Upper lobe of left lung (tissue), 6 donors: ENCODE measurements at regions not wholly inside any gene's neighbourhood (a gene's known extent, or its start where the extent isn't known, plus 50 kb on each side); places are given as distances from the start of the nearest gene placed in this dataset.
A peak's percentile ranks its signal among the peaks of the same experiment; 100 is the strongest.

Source experiments
- ATAC-seq, 2 donors: fragments of 200-7000 bp; cut with Tn5 transposase; one replicate each; pipeline ENCODE4 v1.9.1; 2022; ENCODE audit warnings: mild to moderate bottlenecking in 2 of 2, moderate library complexity in 2 of 2; ENCODE audit not compliant: low FRiP score in 2 of 2
- DNase-seq, 2 donors: peaks; one replicate each; pipeline ENCODE4 v3.0.0-alpha.2; 2019 to 2020
- H3K27ac ChIP-seq, 4 donors: fragments of 200-600 bp; sonication (generic); one replicate each; pipeline ENCODE4 v1.5.1; 2016 to 2019
- H3K27me3 ChIP-seq, 4 donors: fragments of 200-600 bp; sonication (generic); one replicate each; pipeline ENCODE4 v1.5.1; 2017 to 2019
- H3K36me3 ChIP-seq, 4 donors: fragments of 200-600 bp; sonication (generic); one replicate each; pipeline ENCODE4 v1.5.1; 2016 to 2019
- H3K4me1 ChIP-seq, 4 donors: fragments of 200-600 bp; sonication (generic); one replicate each; pipeline ENCODE4 v1.5.1; 2018 to 2019
- H3K4me3 ChIP-seq, 4 donors: fragments of 200-600 bp; sonication (generic); one replicate each; pipeline ENCODE4 v1.5.1; 2017 to 2019; ENCODE audit warnings: mild to moderate bottlenecking in 2 of 4, moderate library complexity in 1 of 4
- H3K9me3 ChIP-seq, 4 donors: fragments of 200-600 bp; sonication (generic); one replicate each; pipeline ENCODE4 v1.5.1; 2018 to 2019
- CTCF ChIP-seq, 6 experiments: fragments of 450-650 bp in 4 of 6; fragments of 200-600 bp in 2 of 6; sonication (generic) in 2 of 6; IDR thresholded peaks; one replicate each; pipeline ENCODE4 v1.5.1; 2016 to 2019; ENCODE audit warnings: antibody characterized with exemption in 6 of 6
- EP300 ChIP-seq, 4 donors: sonication (generic); formaldehyde crosslinking; IDR thresholded peaks; one replicate each; pipeline ENCODE4 v1.5.1; 2017; ENCODE audit warnings: antibody characterized with exemption in 4 of 4, control low read depth in 2 of 4
- POLR2A ChIP-seq, 4 donors: fragments of 450-650 bp; IDR thresholded peaks; one replicate each; pipeline ENCODE4 v1.5.1; 2016 to 2017; ENCODE audit warnings: antibody characterized with exemption in 4 of 4, mild to moderate bottlenecking in 2 of 4
- POLR2AphosphoS5 ChIP-seq, 2 donors: sonication (generic); formaldehyde crosslinking; IDR thresholded peaks; one replicate each; pipeline ENCODE4 v1.5.1; 2017; ENCODE audit warnings: antibody characterized with exemption in 2 of 2
- WGBS, 2 donors: methylation state at CpG; one replicate each; pipeline ENCODE4 v1.1.5; 2017 to 2018; 5-methylcytosine and 5-hydroxymethylcytosine counted together
- donor health status: DM: no; HTN: no; CAD: no; lungs with moderate emphysema.
- donor health status: DM: no; HTN: yes; CAD: no; lungs with severe emphysema.

GRCh38 chr7:46512891-46513413, 591.9 kb upstream of the IGFBP3 start:
- ATAC-seq (no peak), DNase-seq (no peak)
- H3K4me1 ChIP-seq: no peaks in the 10 kb centered on the region
- no peak overlapping the region for H3K4me3 ChIP-seq
- H3K9me3 ChIP-seq: no peaks in the 10 kb centered on the region
- TF ChIP-seq CTCF (IDR thresholded peaks at IDR 0.05) (no peak), EP300 (IDR thresholded peaks at IDR 0.05) (peak in 2 of 4 donors; percentile 23 to 46), POLR2AphosphoS5 (IDR thresholded peaks at IDR 0.05) (peak; percentile 74 to 83)
- no peaks in the 10 kb centered on the region for H3K36me3 ChIP-seq
- WGBS, 2 donors: 43 to 53% methylated on average over 4 of the region's 4 CpGs
- H3K27ac ChIP-seq: no peak overlapping the region
- no peaks in the 10 kb centered on the region for H3K27me3 ChIP-seq

GRCh38 chr7:46511442-46512215, 590.6 kb upstream of the IGFBP3 start:
- Histone ChIP-seq H3K27ac (no peak overlapping the region), H3K9me3 (no peaks in the 10 kb centered on the region), H3K36me3 (no peaks in the 10 kb centered on the region), H3K27me3 (no peaks in the 10 kb centered on the region), H3K4me1 (no peaks in the 10 kb centered on the region), H3K4me3 (no peak overlapping the region)
- 50 to 82% methylated on average over 3 of the region's 3 CpGs for WGBS, 2 donors
- ATAC-seq: no peak
- TF ChIP-seq EP300 (IDR thresholded peaks at IDR 0.05): no peak
- no peak for TF ChIP-seq CTCF (IDR thresholded peaks at IDR 0.05)
- DNase-seq: no peak

- Histone ChIP-seq H3K4me3 (no peak overlapping the region), H3K4me1 (no peaks in the 10 kb centered on the region), H3K9me3 (peaks cover 0 to 7% (median 2%) of the 10 kb centered on the region in 4 donors), H3K27me3 (no peaks in the 10 kb centered on the region), H3K36me3 (no peaks in the 10 kb centered on the region), H3K27ac (no peak overlapping the region)
- no peak for TF ChIP-seq POLR2AphosphoS5 (IDR thresholded peaks at IDR 0.05)
- no peak for TF ChIP-seq POLR2A (IDR thresholded peaks at IDR 0.05)
- TF ChIP-seq CTCF (IDR thresholded peaks at IDR 0.05): no peak
- no peak for TF ChIP-seq EP300 (IDR thresholded peaks at IDR 0.05)
- ATAC-seq: no peak
- no peak for DNase-seq
- WGBS, 2 donors: 39 to 73% methylated on average over 2 of the region's 2 CpGs
Observed at GRCh38 chr7:46508583-46508982, 587.5 kb upstream of the IGFBP3 start.

GRCh38 chr7:46507560-46507959, 586.5 kb upstream of the IGFBP3 start:
- WGBS, 2 donors: 88 to 90% methylated on average over 4 of the region's 4 CpGs
- no peak overlapping the region for H3K27ac ChIP-seq
- ATAC-seq (no peak), DNase-seq (no peak)
- H3K4me3 ChIP-seq: no peak overlapping the region
- TF ChIP-seq POLR2A (IDR thresholded peaks at IDR 0.05) (no peak), EP300 (IDR thresholded peaks at IDR 0.05) (no peak), POLR2AphosphoS5 (IDR thresholded peaks at IDR 0.05) (no peak), CTCF (IDR thresholded peaks at IDR 0.05) (no peak)
- no peaks in the 10 kb centered on the region for H3K27me3 ChIP-seq
- H3K4me1 ChIP-seq: no peaks in the 10 kb centered on the region
- H3K9me3 ChIP-seq: peaks cover 0 to 7% (median 2%) of the 10 kb centered on the region in 4 donors
- H3K36me3 ChIP-seq: no peaks in the 10 kb centered on the region

- TF ChIP-seq POLR2AphosphoS5 (IDR thresholded peaks at IDR 0.05) (no peak), CTCF (IDR thresholded peaks at IDR 0.05) (no peak), EP300 (IDR thresholded peaks at IDR 0.05) (no peak), POLR2A (IDR thresholded peaks at IDR 0.05) (no peak)
- Histone ChIP-seq H3K9me3 (no peaks in the 10 kb centered on the region), H3K4me3 (no peak overlapping the region), H3K27me3 (no peaks in the 10 kb centered on the region), H3K36me3 (no peaks in the 10 kb centered on the region), H3K4me1 (no peaks in the 10 kb centered on the region), H3K27ac (no peak overlapping the region)
- DNase-seq (no peak), ATAC-seq (no peak)
- WGBS, 2 donors: 85 to 94% methylated on average over 3 of the region's 3 CpGs
Observed at GRCh38 chr7:46494441-46494840, 573.4 kb upstream of the IGFBP3 start.
